Brain microvascular endothelial cell (primary cell): ENCODE measurements at regions not wholly inside any gene's neighbourhood (a gene's known extent, or its start where the extent isn't known, plus 50 kb on each side); places are given as distances from the start of the nearest gene placed in this dataset.

ENCODE experiments used
- DNase-seq: peaks from one replicate; pipeline ENCODE4 v3.0.0-alpha.2; 2020
- H3K27ac ChIP-seq: fragments of 250-450 bp; sonication (Bioruptor Pico); 2 replicates; pipeline ENCODE4 v1.5.1; 2020; ENCODE audit warnings: mild to moderate bottlenecking, moderate library complexity
- H3K27me3 ChIP-seq: fragments of 250-450 bp; sonication (Bioruptor Pico); replicated peaks from 2 replicates; pipeline ENCODE4 v1.5.1; 2020; ENCODE audit warnings: mild to moderate bottlenecking
- H3K36me3 ChIP-seq: fragments of 250-450 bp; sonication (Bioruptor Pico); replicated peaks from 2 replicates; pipeline ENCODE4 v1.5.1; 2020; ENCODE audit warnings: mild to moderate bottlenecking
- H3K4me3 ChIP-seq: 2 replicates; pipeline ENCODE4 v1.5.1; 2011; ENCODE audit warnings: low read depth, mild to moderate bottlenecking, control low read depth, low read length, moderate library complexity
- in situ Hi-C: cut with HindIII; loops from 2 replicates; pipeline ENCODE4 v1.10.0; 2017; ENCODE audit warnings: low sequenced_read_pairs, low pct_ligation_motif_present
- TF ChIP-seq, protein P1 (sequence below): IDR thresholded peaks from 2 replicates; pipeline ENCODE4 v1.5.1; 2011; ENCODE audit warnings: low read depth, mild to moderate bottlenecking, moderate library complexity, low read length, control low read depth, inconsistent platforms; ENCODE audit errors: missing control alignments

DNA sequence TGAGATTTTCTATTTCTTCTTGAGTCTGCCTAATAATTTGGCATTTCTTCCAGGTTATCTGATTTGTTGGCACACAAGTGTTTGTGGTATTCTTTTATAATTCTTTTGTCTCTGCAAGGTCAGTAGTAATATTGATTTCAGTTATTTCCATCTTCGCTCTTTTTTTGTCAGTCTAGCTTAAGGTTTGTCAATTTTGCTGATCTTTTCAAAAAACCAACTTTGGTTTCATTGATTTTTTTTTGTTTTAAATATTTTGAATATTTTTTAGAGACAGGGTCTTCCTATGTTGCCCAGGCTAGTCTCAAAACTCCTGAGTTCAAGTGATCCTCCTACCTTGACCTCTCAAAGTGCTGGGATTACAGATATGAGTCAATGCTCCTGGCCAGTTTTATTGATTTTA lies 162.8 kb downstream of the BARX1 start:
- H3K27ac ChIP-seq, result no peak overlapping the region
- no peaks in the 10 kb centered on the region for H3K36me3 ChIP-seq
- in situ Hi-C loops, result no loop called here
- TF ChIP-seq, protein P1, sequence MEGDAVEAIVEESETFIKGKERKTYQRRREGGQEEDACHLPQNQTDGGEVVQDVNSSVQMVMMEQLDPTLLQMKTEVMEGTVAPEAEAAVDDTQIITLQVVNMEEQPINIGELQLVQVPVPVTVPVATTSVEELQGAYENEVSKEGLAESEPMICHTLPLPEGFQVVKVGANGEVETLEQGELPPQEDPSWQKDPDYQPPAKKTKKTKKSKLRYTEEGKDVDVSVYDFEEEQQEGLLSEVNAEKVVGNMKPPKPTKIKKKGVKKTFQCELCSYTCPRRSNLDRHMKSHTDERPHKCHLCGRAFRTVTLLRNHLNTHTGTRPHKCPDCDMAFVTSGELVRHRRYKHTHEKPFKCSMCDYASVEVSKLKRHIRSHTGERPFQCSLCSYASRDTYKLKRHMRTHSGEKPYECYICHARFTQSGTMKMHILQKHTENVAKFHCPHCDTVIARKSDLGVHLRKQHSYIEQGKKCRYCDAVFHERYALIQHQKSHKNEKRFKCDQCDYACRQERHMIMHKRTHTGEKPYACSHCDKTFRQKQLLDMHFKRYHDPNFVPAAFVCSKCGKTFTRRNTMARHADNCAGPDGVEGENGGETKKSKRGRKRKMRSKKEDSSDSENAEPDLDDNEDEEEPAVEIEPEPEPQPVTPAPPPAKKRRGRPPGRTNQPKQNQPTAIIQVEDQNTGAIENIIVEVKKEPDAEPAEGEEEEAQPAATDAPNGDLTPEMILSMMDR, result no peak
- no peak for DNase-seq
- no peak overlapping the region for H3K4me3 ChIP-seq
- no peaks in the 10 kb centered on the region for H3K27me3 ChIP-seq

DNA sequence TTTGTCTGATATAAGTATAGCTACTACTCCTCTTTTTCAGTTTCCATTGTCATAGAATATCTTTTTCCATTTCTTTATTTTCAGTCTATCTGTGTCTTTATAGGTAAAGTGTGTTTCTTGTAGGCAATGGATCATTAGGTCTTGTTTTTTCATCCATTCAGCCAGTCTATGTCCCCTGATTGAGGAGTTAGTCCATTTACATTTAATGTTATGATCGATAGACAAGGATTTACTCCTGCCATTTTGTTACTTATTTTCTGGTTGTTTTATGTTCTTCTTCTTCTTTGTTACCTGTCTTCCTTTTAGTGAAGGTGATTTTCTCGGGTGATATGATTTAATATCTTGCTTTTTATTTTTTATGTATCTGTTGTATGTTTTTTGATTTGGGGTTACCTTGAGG lies 169.0 kb downstream of the BARX1 start:
- H3K27ac ChIP-seq, result no peak overlapping the region
- in situ Hi-C loops, result no loop called here
- no peaks in the 10 kb centered on the region for H3K27me3 ChIP-seq
- no peak overlapping the region for H3K4me3 ChIP-seq
- DNase-seq, result no peak
- H3K36me3 ChIP-seq, result no peaks in the 10 kb centered on the region
- TF ChIP-seq, protein P1, result no peak

DNA sequence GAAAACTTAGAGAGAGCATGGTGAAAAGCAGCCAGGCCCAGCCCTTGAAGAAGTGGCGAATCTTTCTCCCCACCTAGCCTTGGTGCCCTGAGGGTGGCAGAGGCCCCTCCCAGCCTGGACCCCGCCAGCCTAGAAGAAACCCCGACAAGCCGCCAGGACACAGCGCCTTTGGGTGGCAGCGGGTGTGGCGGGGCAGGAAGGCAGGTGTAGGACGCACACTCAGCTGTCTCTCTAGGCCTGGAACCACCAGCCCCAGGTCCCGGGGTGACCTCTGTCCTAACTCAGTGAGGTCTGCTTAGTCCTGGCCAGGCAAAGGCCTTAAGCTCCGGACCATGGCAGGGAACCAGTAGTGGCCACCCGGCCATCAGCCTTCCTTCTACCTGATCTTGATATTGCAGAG lies 178.3 kb downstream of the BARX1 start:
- Histone ChIP-seq H3K36me3 (no peaks in the 10 kb centered on the region), H3K4me3 (no peak overlapping the region), H3K27ac (no peak overlapping the region), H3K27me3 (no peaks in the 10 kb centered on the region)
- in situ Hi-C loops, result no loop called here
- DNase-seq, result no peak
- TF ChIP-seq, protein P1, result no peak

DNA sequence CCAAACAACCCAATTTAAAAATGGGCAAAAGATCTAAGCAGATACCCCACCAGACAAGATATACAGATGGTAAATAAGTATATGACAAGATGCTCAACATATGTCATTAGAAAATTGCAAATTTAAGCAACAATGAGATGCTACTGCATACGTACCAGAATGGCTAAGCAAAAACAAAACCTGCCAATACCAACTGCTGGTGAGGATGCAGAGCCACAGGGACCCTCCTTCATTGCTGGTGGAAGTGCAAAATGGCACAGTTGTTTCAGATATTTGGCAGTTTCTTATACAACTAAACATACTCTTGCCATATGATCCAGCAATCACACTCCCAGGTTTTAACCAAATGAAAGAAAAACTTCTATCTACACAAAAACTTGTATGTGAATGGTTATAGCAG lies 178.9 kb downstream of the BARX1 start:
- Histone ChIP-seq H3K4me3 (no peak overlapping the region), H3K27me3 (no peaks in the 10 kb centered on the region), H3K36me3 (no peaks in the 10 kb centered on the region), H3K27ac (no peak overlapping the region)
- in situ Hi-C loops, result no loop called here
- TF ChIP-seq, protein P1, result no peak
- DNase-seq, result no peak

DNA sequence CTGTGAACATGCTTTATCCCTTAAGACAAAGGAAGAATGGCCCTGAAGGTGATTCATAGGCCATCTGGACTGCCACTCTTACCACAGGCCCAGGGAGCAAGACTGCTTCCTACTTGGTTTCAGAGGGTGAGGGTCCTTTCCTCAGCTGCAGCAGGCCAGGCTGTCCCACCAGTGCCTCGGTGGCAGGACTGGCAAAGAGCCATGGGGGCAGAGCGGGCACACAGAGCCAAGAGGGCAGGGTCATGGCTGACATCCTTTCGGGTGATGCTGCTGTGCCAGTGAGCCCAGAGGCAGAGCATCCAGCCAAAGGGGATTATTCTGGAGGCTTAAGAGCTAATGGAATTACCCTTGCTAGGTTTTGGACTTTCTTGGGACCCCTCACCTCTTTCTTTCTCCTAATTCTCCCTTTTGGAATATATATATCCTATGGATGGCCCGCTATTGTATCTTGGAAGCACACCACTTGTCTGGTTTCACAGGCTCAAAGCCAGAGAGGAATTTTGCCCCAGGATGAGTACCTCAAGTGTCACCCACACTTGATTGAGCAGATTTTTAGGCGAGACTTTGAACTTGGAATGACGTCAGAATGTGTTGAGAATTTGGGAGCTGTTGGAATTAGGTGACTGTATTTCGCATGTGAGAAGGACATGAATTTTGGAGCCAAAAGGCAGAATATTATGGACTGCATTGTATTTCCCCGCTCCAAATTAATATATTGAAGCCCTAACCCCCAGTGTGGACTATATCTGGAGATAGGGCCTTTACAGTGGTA lies 180.6 kb downstream of the BARX1 start:
- no peak for DNase-seq
- in situ Hi-C loops, result no loop called here
- Histone ChIP-seq H3K36me3 (no peaks in the 10 kb centered on the region), H3K27me3 (no peaks in the 10 kb centered on the region), H3K4me3 (no peak overlapping the region), H3K27ac (no peak overlapping the region)
- TF ChIP-seq, protein P1, result no peak

DNA sequence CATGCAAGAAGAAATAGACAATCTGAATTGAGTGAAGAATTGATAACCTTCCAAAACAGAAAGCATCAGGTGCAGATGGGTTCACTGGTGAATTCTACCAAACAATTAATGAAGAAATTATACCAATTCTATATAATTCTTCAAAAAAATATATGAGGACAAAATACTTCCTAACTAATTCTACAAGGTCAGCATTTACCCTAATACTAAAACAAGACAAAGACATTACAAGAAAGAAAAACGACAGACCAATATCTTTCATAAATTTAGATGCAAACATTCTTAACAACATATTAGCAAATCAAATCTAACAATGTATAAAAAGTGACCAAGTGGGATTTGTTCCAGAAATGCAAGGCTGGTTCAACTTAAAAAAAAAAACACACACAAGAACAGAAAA lies 183.9 kb downstream of the BARX1 start:
- DNase-seq, result no peak
- Histone ChIP-seq H3K4me3 (no peak overlapping the region), H3K27ac (no peak overlapping the region), H3K27me3 (no peaks in the 10 kb centered on the region), H3K36me3 (no peaks in the 10 kb centered on the region)
- in situ Hi-C loops, result no loop called here
- TF ChIP-seq, protein P1, result no peak
